Brain microvascular endothelial cell (primary cell): ENCODE measurements at regions not wholly inside any gene's neighbourhood (a gene's known extent, or its start where the extent isn't known, plus 50 kb on each side); places are given as distances from the start of the nearest gene placed in this dataset.

Experiments used
- DNase-seq: peaks from one replicate; pipeline ENCODE4 v3.0.0-alpha.2; 2020
- H3K27ac ChIP-seq: fragments of 250-450 bp; sonication (Bioruptor Pico); 2 replicates; pipeline ENCODE4 v1.5.1; 2020; ENCODE audit warnings: mild to moderate bottlenecking, moderate library complexity
- H3K27me3 ChIP-seq: fragments of 250-450 bp; sonication (Bioruptor Pico); replicated peaks from 2 replicates; pipeline ENCODE4 v1.5.1; 2020; ENCODE audit warnings: mild to moderate bottlenecking
- H3K36me3 ChIP-seq: fragments of 250-450 bp; sonication (Bioruptor Pico); replicated peaks from 2 replicates; pipeline ENCODE4 v1.5.1; 2020; ENCODE audit warnings: mild to moderate bottlenecking
- H3K4me3 ChIP-seq: 2 replicates; pipeline ENCODE4 v1.5.1; 2011; ENCODE audit warnings: low read depth, mild to moderate bottlenecking, control low read depth, low read length, moderate library complexity
- CTCF ChIP-seq: IDR thresholded peaks from 2 replicates; pipeline ENCODE4 v1.5.1; 2011; ENCODE audit warnings: low read depth, mild to moderate bottlenecking, moderate library complexity, low read length, control low read depth, inconsistent platforms; ENCODE audit errors: missing control alignments
- in situ Hi-C: cut with HindIII; loops from 2 replicates; pipeline ENCODE4 v1.10.0; 2017; ENCODE audit warnings: low sequenced_read_pairs, low pct_ligation_motif_present

- in situ Hi-C loops = no loop called here
- H3K36me3 ChIP-seq = no peaks in the 10 kb centered on the region
- DNase-seq = no peak
- H3K27me3 ChIP-seq = no peaks in the 10 kb centered on the region
- no peak for TF ChIP-seq CTCF
- no peak overlapping the region for H3K27ac ChIP-seq
- no peak overlapping the region for H3K4me3 ChIP-seq
Observed at GRCh38 chr4:38605181-38605752, 58.7 kb upstream of the KLF3 start.

- in situ Hi-C loops = no loop called here
- no peaks in the 10 kb centered on the region for H3K36me3 ChIP-seq
Observed at GRCh38 chr4:38605753-38606586, 58.0 kb upstream of the KLF3 start.

GRCh38 chr4:38606587-38606905 lies 57.5 kb upstream of the KLF3 start:
- DNase-seq = no peak
- no peak for TF ChIP-seq CTCF

More at GRCh38 chr4:38605753-38606586, 58.0 kb upstream of the KLF3 start:
- no peak overlapping the region for H3K4me3 ChIP-seq
- H3K27me3 ChIP-seq = no peaks in the 10 kb centered on the region
- no peak for DNase-seq
- no peak overlapping the region for H3K27ac ChIP-seq
- TF ChIP-seq CTCF = no peak

GRCh38 chr4:38609614-38610013 lies 54.4 kb upstream of the KLF3 start:
- Histone ChIP-seq H3K27me3 (no peaks in the 10 kb centered on the region), H3K36me3 (no peaks in the 10 kb centered on the region), H3K27ac (no peak overlapping the region), H3K4me3 (no peak overlapping the region)
- in situ Hi-C loops = no loop called here
- DNase-seq = no peak
- no peak for TF ChIP-seq CTCF

More at GRCh38 chr4:38606587-38606905, 57.5 kb upstream of the KLF3 start:
- in situ Hi-C loops = no loop called here
- H3K4me3 ChIP-seq = no peak overlapping the region
- H3K27me3 ChIP-seq = no peaks in the 10 kb centered on the region
- H3K36me3 ChIP-seq = no peaks in the 10 kb centered on the region
- no peak overlapping the region for H3K27ac ChIP-seq

GRCh38 chr4:38610521-38610920 lies 53.5 kb upstream of the KLF3 start:
- Histone ChIP-seq H3K27ac (no peak overlapping the region), H3K36me3 (no peaks in the 10 kb centered on the region), H3K4me3 (no peak overlapping the region), H3K27me3 (no peaks in the 10 kb centered on the region)
- no peak for DNase-seq
- in situ Hi-C loops = no loop called here
- no peak for TF ChIP-seq CTCF
